WTC11 (cell line): ENCODE measurements at regions not wholly inside any gene's neighbourhood (a gene's known extent, or its start where the extent isn't known, plus 50 kb on each side); places are given as distances from the start of the nearest gene placed in this dataset.

ENCODE experiments used
- ATAC-seq: fragments of 200-7000 bp; cut with Tn5 transposase; 2 replicates; pipeline ENCODE4 v1.10.0; 2021; ENCODE audit warnings: mild to moderate bottlenecking, moderate library complexity
- CTCF ChIA-PET: fragments of 300-600 bp; sonication (Branson Sonifier 250); formaldehyde crosslinking; loops from one replicate; lab custom pipeline; 2021; ENCODE audit warnings: antibody characterized with exemption; lab: Charles Lee
- POLR2A ChIA-PET: fragments of 350-600 bp; sonication (Branson Sonifier 250); formaldehyde crosslinking; loops from one replicate; lab custom pipeline; 2021; ENCODE audit warnings: antibody characterized with exemption; lab: Charles Lee
- DNase-seq: peaks from one replicate; pipeline ENCODE4 v3.0.0; 2021; ENCODE audit warnings: low spot score
- H3K27ac Mint-ChIP-seq: 2 replicates; pipeline ENCODE4 v1.8.0; 2021; ENCODE audit warnings: mixed read lengths
- H3K27me3 Mint-ChIP-seq: 2 replicates; pipeline ENCODE4 v1.8.0; 2021; ENCODE audit warnings: low read depth, mild to moderate bottlenecking, moderate library complexity, mixed read lengths
- H3K36me3 Mint-ChIP-seq: 2 replicates; pipeline ENCODE4 v1.8.0; 2021; ENCODE audit warnings: mixed read lengths
- H3K4me1 Mint-ChIP-seq: 2 replicates; pipeline ENCODE4 v1.8.0; 2022; ENCODE audit warnings: mixed read lengths
- H3K4me3 Mint-ChIP-seq: 2 replicates; pipeline ENCODE4 v1.8.0; 2021; ENCODE audit warnings: mild to moderate bottlenecking, moderate library complexity, mixed read lengths
- H3K9me3 Mint-ChIP-seq: 2 replicates; pipeline ENCODE4 v1.8.0; 2021; ENCODE audit warnings: mixed read lengths
- ATF1 ChIP-seq: sonication (generic); formaldehyde crosslinking; IDR thresholded peaks from 2 replicates; pipeline ENCODE4 v1.8.1; 2023; ENCODE audit warnings: mild to moderate bottlenecking, moderate library complexity, missing genetic modification reagents
- CBFB ChIP-seq: sonication (generic); formaldehyde crosslinking; IDR thresholded peaks from 2 replicates; pipeline ENCODE4 v1.8.1; 2022; ENCODE audit warnings: mild to moderate bottlenecking, low read depth, missing genetic modification reagents
- CTCF ChIP-seq: fragments of 200-600 bp; IDR thresholded peaks from 2 replicates; pipeline ENCODE4 v1.8.0; 2022; ENCODE audit warnings: antibody characterized with exemption
- ELF4 ChIP-seq: sonication (generic); formaldehyde crosslinking; IDR thresholded peaks from 2 replicates; pipeline ENCODE4 v1.8.1; 2022; ENCODE audit warnings: low read depth, mild to moderate bottlenecking, moderate library complexity, missing genetic modification reagents
- EMX1 ChIP-seq: fragments of 250-450 bp; sonication (Bioruptor Pico); IDR thresholded peaks from 2 replicates; pipeline ENCODE4 v1.8.0; 2021; ENCODE audit warnings: mild to moderate bottlenecking
- ESRRA ChIP-seq: sonication (generic); formaldehyde crosslinking; IDR thresholded peaks from 2 replicates; pipeline ENCODE4 v1.8.1; 2022; ENCODE audit warnings: mild to moderate bottlenecking, missing genetic modification reagents, borderline replicate concordance
- GABPB1 ChIP-seq: sonication (generic); formaldehyde crosslinking; IDR thresholded peaks from 2 replicates; pipeline ENCODE4 v1.8.1; 2023; ENCODE audit warnings: mild to moderate bottlenecking, missing genetic modification reagents
- GTF2I ChIP-seq: fragments of 250-450 bp; sonication (Bioruptor Pico); conservative IDR thresholded peaks from 2 replicates; pipeline ENCODE4 v1.4.0; 2021; ENCODE audit warnings: mild to moderate bottlenecking
- JUN ChIP-seq: sonication (generic); formaldehyde crosslinking; IDR thresholded peaks from 2 replicates; pipeline ENCODE4 v1.8.0; 2023; ENCODE audit warnings: mild to moderate bottlenecking, missing genetic modification reagents
- KAT7 ChIP-seq: sonication (generic); formaldehyde crosslinking; IDR thresholded peaks from 2 replicates; pipeline ENCODE4 v1.8.1; 2023; ENCODE audit warnings: missing genetic modification reagents, mild to moderate bottlenecking, borderline replicate concordance
- NR1H2 ChIP-seq: sonication (generic); formaldehyde crosslinking; IDR thresholded peaks from 2 replicates; pipeline ENCODE4 v1.9.0; 2021; ENCODE audit warnings: mild to moderate bottlenecking, moderate library complexity, missing genetic modification reagents
- NR2C2 ChIP-seq: sonication (generic); formaldehyde crosslinking; IDR thresholded peaks from 2 replicates; pipeline ENCODE4 v1.8.0; 2022; ENCODE audit warnings: mild to moderate bottlenecking, missing genetic modification reagents
- SMAD3 ChIP-seq: sonication (generic); formaldehyde crosslinking; IDR thresholded peaks from 2 replicates; pipeline ENCODE4 v1.8.0; 2022; ENCODE audit warnings: missing genetic modification reagents, mild to moderate bottlenecking, borderline replicate concordance
- SMAD4 ChIP-seq: sonication (generic); formaldehyde crosslinking; IDR thresholded peaks from 2 replicates; pipeline ENCODE4 v1.8.0; 2022; ENCODE audit warnings: mild to moderate bottlenecking, missing genetic modification reagents
- STAT6 ChIP-seq: sonication (generic); formaldehyde crosslinking; conservative IDR thresholded peaks from 2 replicates; pipeline ENCODE4 v1.8.1; 2023; ENCODE audit warnings: mild to moderate bottlenecking, low read depth, missing genetic modification reagents, moderate library complexity
- TCF7 ChIP-seq: sonication (generic); formaldehyde crosslinking; IDR thresholded peaks from 2 replicates; pipeline ENCODE4 v1.8.0; 2022; ENCODE audit warnings: mild to moderate bottlenecking, low read depth, missing genetic modification reagents, moderate library complexity
- TEAD4 ChIP-seq: sonication (generic); formaldehyde crosslinking; IDR thresholded peaks from 2 replicates; pipeline ENCODE4 v1.8.0; 2022; ENCODE audit warnings: mild to moderate bottlenecking, missing genetic modification reagents
- TP53 ChIP-seq: sonication (generic); formaldehyde crosslinking; IDR thresholded peaks from 2 replicates; pipeline ENCODE4 v1.8.1; 2023; ENCODE audit warnings: mild to moderate bottlenecking, missing genetic modification reagents
- ZBTB43 ChIP-seq: sonication (generic); formaldehyde crosslinking; IDR thresholded peaks from 2 replicates; pipeline ENCODE4 v1.8.1; 2023; ENCODE audit warnings: mild to moderate bottlenecking, missing genetic modification reagents
- ZNF121 ChIP-seq: sonication (generic); formaldehyde crosslinking; IDR thresholded peaks from 2 replicates; pipeline ENCODE4 v1.8.0; 2023; ENCODE audit warnings: missing genetic modification reagents
- ZNF317 ChIP-seq: sonication (generic); formaldehyde crosslinking; IDR thresholded peaks from 2 replicates; pipeline ENCODE4 v1.8.1; 2023; ENCODE audit warnings: low read depth, mild to moderate bottlenecking, moderate library complexity, missing genetic modification reagents, borderline replicate concordance
- ZNF671 ChIP-seq: fragments of 250-450 bp; sonication (Bioruptor Pico); IDR thresholded peaks from 2 replicates; pipeline ENCODE4 v1.8.0; 2021; ENCODE audit warnings: mild to moderate bottlenecking
- TF ChIP-seq, protein P1 (sequence below): fragments of 250-450 bp; sonication (Bioruptor Pico); IDR thresholded peaks from 2 replicates; pipeline ENCODE4 v1.9.0; 2021; ENCODE audit warnings: mild to moderate bottlenecking
- TF ChIP-seq, protein P2 (sequence below): sonication (generic); formaldehyde crosslinking; IDR thresholded peaks from 2 replicates; pipeline ENCODE4 v1.8.1; 2023; ENCODE audit warnings: mild to moderate bottlenecking, moderate library complexity, missing genetic modification reagents
- TF ChIP-seq, protein P3 (sequence below): sonication (generic); formaldehyde crosslinking; IDR thresholded peaks from 2 replicates; pipeline ENCODE4 v1.8.1; 2022; ENCODE audit warnings: low read depth, mild to moderate bottlenecking, moderate library complexity, missing genetic modification reagents, borderline replicate concordance

GRCh38 chr1:30378003-30378596, 345.3 kb downstream of the MATN1 start (continued):
- TF ChIP-seq STAT6 (CRISPR knock-in tag) (no peak), NR2C2 (CRISPR knock-in tag) (no peak), ZBTB43 (CRISPR knock-in tag) (no peak), TP53 (CRISPR knock-in tag) (no peak), GABPB1 (no peak), JUN (no peak), CBFB (CRISPR knock-in tag) (no peak), TEAD4 (CRISPR knock-in tag) (no peak), ZNF317 (CRISPR knock-in tag) (no peak)
- TF ChIP-seq, protein P1, sequence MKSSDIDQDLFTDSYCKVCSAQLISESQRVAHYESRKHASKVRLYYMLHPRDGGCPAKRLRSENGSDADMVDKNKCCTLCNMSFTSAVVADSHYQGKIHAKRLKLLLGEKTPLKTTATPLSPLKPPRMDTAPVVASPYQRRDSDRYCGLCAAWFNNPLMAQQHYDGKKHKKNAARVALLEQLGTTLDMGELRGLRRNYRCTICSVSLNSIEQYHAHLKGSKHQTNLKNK = no peak

DNA sequence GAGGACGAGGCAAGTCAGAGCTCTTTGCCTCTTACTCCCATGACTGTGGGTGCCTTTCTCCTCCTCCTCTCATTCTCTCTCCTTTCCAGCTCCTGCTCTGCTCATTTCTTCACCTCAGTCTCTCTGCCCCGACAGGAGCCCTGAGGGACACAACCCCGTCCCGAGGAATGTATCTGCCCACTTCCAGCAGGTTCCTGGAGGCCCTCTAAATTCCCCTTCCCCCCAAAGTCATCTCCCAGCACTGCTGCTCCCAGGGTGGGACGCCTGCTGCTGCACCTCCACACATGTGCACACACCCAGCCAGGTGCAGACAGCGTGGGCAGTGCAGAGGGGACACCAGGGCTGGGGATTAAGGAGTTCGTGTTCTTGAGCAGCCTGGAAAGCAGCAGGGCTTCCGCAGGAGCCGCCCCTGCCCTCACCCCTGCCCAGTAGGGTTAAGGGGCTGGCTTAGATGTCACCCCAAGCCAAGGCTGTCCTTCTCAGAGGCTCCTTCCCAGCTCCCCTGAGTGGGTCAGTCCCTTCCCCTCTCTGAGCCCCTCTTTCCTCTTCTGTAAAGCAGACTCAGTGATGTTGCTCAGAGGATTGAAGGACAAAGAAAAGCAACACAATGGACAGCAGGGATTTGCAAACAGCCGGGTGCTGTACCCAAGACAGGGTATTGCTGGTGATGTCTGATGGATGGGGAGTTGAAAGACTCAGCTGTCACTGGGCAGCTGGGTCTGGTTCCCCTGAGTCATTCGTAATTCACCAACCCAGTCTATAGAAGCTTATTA, 346.0 kb downstream of the MATN1 start:
- Mint-ChIP-seq H3K27ac (no peak overlapping the region), H3K27me3 (no peaks in the 10 kb centered on the region; the same call in 1 of the 2 replicates), H3K4me1 (peaks cover 5% of the 10 kb centered on the region; the same call in 1 of the 2 replicates), H3K9me3 (no peaks in the 10 kb centered on the region), H3K4me3 (no peak overlapping the region), H3K36me3 (no peaks in the 10 kb centered on the region)
- TF ChIP-seq CTCF = no peak
- TF ChIP-seq ELF4 = no peak
- TF ChIP-seq ZNF121 (CRISPR knock-in tag) = no peak
- no peak for TF ChIP-seq ESRRA (CRISPR knock-in tag)
- no peak for TF ChIP-seq EMX1 (CRISPR knock-in tag)
- TF ChIP-seq, protein P2, sequence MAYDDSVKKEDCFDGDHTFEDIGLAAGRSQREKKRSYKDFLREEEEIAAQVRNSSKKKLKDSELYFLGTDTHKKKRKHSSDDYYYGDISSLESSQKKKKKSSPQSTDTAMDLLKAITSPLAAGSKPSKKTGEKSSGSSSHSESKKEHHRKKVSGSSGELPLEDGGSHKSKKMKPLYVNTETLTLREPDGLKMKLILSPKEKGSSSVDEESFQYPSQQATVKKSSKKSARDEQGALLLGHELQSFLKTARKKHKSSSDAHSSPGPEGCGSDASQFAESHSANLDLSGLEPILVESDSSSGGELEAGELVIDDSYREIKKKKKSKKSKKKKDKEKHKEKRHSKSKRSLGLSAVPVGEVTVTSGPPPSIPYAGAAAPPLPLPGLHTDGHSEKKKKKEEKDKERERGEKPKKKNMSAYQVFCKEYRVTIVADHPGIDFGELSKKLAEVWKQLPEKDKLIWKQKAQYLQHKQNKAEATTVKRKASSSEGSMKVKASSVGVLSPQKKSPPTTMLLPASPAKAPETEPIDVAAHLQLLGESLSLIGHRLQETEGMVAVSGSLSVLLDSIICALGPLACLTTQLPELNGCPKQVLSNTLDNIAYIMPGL = no peak
- no peak for TF ChIP-seq TCF7
- TF ChIP-seq SMAD3 (CRISPR knock-in tag) = no peak
- TF ChIP-seq TEAD4 (CRISPR knock-in tag) = no peak
- TF ChIP-seq ZBTB43 (CRISPR knock-in tag) = no peak
- TF ChIP-seq, protein P3, sequence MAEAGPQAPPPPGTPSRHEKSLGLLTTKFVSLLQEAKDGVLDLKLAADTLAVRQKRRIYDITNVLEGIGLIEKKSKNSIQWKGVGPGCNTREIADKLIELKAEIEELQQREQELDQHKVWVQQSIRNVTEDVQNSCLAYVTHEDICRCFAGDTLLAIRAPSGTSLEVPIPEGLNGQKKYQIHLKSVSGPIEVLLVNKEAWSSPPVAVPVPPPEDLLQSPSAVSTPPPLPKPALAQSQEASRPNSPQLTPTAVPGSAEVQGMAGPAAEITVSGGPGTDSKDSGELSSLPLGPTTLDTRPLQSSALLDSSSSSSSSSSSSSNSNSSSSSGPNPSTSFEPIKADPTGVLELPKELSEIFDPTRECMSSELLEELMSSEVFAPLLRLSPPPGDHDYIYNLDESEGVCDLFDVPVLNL = no peak
- no peak for TF ChIP-seq SMAD4 (CRISPR knock-in tag)
- no peak for TF ChIP-seq ZNF317 (CRISPR knock-in tag)
- no peak for TF ChIP-seq ZNF671 (CRISPR knock-in tag)
- TF ChIP-seq KAT7 = no peak
- no peak for TF ChIP-seq NR1H2 (CRISPR knock-in tag)
- TF ChIP-seq GTF2I = no peak
- no peak for TF ChIP-seq ATF1 (CRISPR knock-in tag)
- no peak for TF ChIP-seq CBFB (CRISPR knock-in tag)
- DNase-seq (no peak), ATAC-seq (no peak)
- ChIA-PET POLR2A (no interaction called here), CTCF (interaction anchor here (1.2 to 1.3 kb wide), 2 partner anchors 19 to 31 kb away, joined by 3 read pairs; no protein-coding TSS in a partner anchor)
